MM.1S (cell line): ENCODE measurements at regions not wholly inside any gene's neighbourhood (a gene's known extent, or its start where the extent isn't known, plus 50 kb on each side); places are given as distances from the start of the nearest gene placed in this dataset.

Experiments used
- DNase-seq: peaks from one replicate; pipeline ENCODE4 v3.0.0-alpha.2; 2015
- H2AFZ ChIP-seq: fragments of 300-600 bp; sonication (generic); 2 replicates; pipeline ENCODE4 v1.6.0; 2016; ENCODE audit warnings: antibody characterized with exemption, low read length
- H3F3A ChIP-seq: fragments of 300-600 bp; sonication (generic); 2 replicates; pipeline ENCODE4 v1.6.1; 2016; ENCODE audit warnings: mild to moderate bottlenecking, antibody characterized with exemption, low read length, moderate library complexity, mixed read lengths; ENCODE audit not compliant: insufficient read depth
- H3K27ac ChIP-seq: fragments of 300-600 bp; sonication (generic); 2 replicates; pipeline ENCODE4 v1.5.1; 2016; ENCODE audit warnings: mild to moderate bottlenecking, low read length
- H3K27me3 ChIP-seq: fragments of 300-600 bp; sonication (generic); replicated peaks from 2 replicates; pipeline ENCODE4 v1.6.0; 2016; ENCODE audit warnings: low read length; ENCODE audit not compliant: insufficient read depth
- H3K36me3 ChIP-seq: fragments of 300-600 bp; sonication (generic); replicated peaks from 2 replicates; pipeline ENCODE4 v1.6.1; 2016; ENCODE audit warnings: mild to moderate bottlenecking, low read length, mixed read lengths; ENCODE audit not compliant: insufficient read depth
- H3K4me1 ChIP-seq: fragments of 300-600 bp; sonication (generic); 2 replicates; pipeline ENCODE4 v1.6.1; 2016; ENCODE audit warnings: low read length, mixed read lengths
- H3K4me2 ChIP-seq: fragments of 300-600 bp; sonication (generic); 2 replicates; pipeline ENCODE4 v1.6.0; 2016; ENCODE audit warnings: low read depth, low read length
- H3K4me3 ChIP-seq: fragments of 300-600 bp; sonication (generic); 2 replicates; pipeline ENCODE4 v1.5.1; 2016; ENCODE audit warnings: low read length, mixed read lengths
- H3K79me2 ChIP-seq: fragments of 300-600 bp; sonication (generic); 2 replicates; pipeline ENCODE4 v1.6.1; 2016; ENCODE audit warnings: mixed run types, low read length, mixed read lengths
- H3K9ac ChIP-seq: fragments of 300-600 bp; sonication (generic); 2 replicates; pipeline ENCODE4 v1.6.1; 2016; ENCODE audit warnings: low read length, mixed read lengths
- H3K9me2 ChIP-seq: fragments of 300-600 bp; sonication (generic); replicated peaks from 2 replicates; pipeline ENCODE4 v1.6.1; 2016; ENCODE audit warnings: mild to moderate bottlenecking, low read length, mixed read lengths; ENCODE audit not compliant: insufficient read depth
- H3K9me3 ChIP-seq: fragments of 300-600 bp; sonication (generic); replicated peaks from 2 replicates; pipeline ENCODE4 v1.6.1; 2016; ENCODE audit warnings: mild to moderate bottlenecking, low read length, mixed read lengths; ENCODE audit not compliant: insufficient read depth
- H4K20me1 ChIP-seq: fragments of 300-600 bp; sonication (generic); 2 replicates; pipeline ENCODE4 v1.6.1; 2016; ENCODE audit warnings: mild to moderate bottlenecking, low read length, moderate library complexity, mixed read lengths; ENCODE audit not compliant: insufficient read depth
- CTCF ChIP-seq: fragments of 300-600 bp; sonication (generic); IDR thresholded peaks from 2 replicates; pipeline ENCODE4 v1.5.1; 2016; ENCODE audit warnings: antibody characterized with exemption, low read length, mixed read lengths
- EZH2 ChIP-seq: fragments of 300-600 bp; sonication (generic); optimal IDR thresholded peaks from 2 replicates; pipeline ENCODE3; 2017; ENCODE audit warnings: low read depth, mild to moderate bottlenecking, antibody characterized with exemption, low read length, mixed read lengths
- EZH2phosphoT487 ChIP-seq: fragments of 300-600 bp; sonication (generic); IDR thresholded peaks from 2 replicates; pipeline ENCODE4 v1.6.1; 2018; ENCODE audit warnings: antibody characterized with exemption, low read length

DNA sequence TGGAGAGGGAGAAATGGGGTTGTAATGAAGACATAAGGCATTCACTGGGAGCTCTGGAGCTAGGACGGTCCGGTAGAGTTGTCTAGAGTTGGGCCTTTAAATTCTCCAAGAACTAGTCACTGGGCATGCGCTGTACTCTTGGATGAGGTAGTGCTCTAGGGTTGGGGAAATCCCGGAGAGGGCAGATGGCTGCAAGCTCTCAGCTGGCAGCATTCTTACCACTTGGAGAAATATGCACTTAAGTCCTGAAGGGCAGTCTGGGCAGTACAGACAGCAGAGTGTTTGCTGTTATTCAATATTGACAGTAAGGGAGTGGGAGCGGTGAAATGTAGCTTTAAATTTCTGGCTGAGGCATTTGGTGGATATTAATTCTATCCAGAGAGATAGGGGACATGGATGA lies 214.6 kb downstream of the RDH14 start:
- Histone ChIP-seq H3K4me2 (no peak overlapping the region), H3K9ac (no peak overlapping the region), H3K79me2 (no peaks in the 10 kb centered on the region), H3K4me1 (no peaks in the 10 kb centered on the region), H4K20me1 (no peaks in the 10 kb centered on the region), H3K27ac (no peak overlapping the region), H3K36me3 (no peaks in the 10 kb centered on the region), H3K4me3 (no peak overlapping the region), H3F3A (no peaks in the 10 kb centered on the region), H3K9me3 (no peaks in the 10 kb centered on the region), H3K27me3 (no peaks in the 10 kb centered on the region), H2AFZ (no peak overlapping the region), H3K9me2 (no peaks in the 10 kb centered on the region)
- DNase-seq = no peak
- TF ChIP-seq CTCF (no peak), EZH2phosphoT487 (no peak), EZH2 (no peak)

DNA sequence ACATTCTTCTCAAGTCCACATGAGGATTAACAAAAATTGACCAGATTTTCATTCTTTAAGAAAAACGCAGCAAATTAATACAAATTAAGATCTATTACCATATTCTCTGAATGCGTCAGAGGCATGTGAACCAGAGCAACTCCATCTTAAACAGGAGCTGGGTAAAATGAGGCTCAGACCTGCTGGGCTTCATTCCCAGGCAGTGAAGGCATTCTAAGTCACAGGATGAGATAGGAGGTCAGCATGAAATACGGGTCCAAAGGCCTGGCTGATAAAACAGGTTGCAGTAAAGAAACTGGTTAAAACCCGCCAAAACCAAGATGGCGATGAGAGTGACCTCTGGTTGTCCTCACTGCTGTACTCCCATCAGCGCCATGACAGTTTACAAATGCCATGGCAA lies 217.6 kb downstream of the RDH14 start:
- no peaks in the 10 kb centered on the region for H3K36me3 ChIP-seq
- no peaks in the 10 kb centered on the region for H3K4me1 ChIP-seq
- H3K79me2 ChIP-seq = no peaks in the 10 kb centered on the region
- no peak for DNase-seq
- H3K27me3 ChIP-seq = no peaks in the 10 kb centered on the region
- no peak overlapping the region for H3K4me3 ChIP-seq
- H3K9me2 ChIP-seq = no peaks in the 10 kb centered on the region
- no peak overlapping the region for H3K9ac ChIP-seq
- H3K4me2 ChIP-seq = no peak overlapping the region
- no peak overlapping the region for H3K27ac ChIP-seq
- no peaks in the 10 kb centered on the region for H3K9me3 ChIP-seq
- no peak for TF ChIP-seq CTCF
- no peak for TF ChIP-seq EZH2
- TF ChIP-seq EZH2phosphoT487 = no peak
- H3F3A ChIP-seq = no peaks in the 10 kb centered on the region
- H4K20me1 ChIP-seq = no peaks in the 10 kb centered on the region
- no peak overlapping the region for H2AFZ ChIP-seq

- Histone ChIP-seq H3K9ac (no peak overlapping the region), H4K20me1 (no peaks in the 10 kb centered on the region), H3K4me3 (no peak overlapping the region), H2AFZ (no peak overlapping the region), H3K36me3 (no peaks in the 10 kb centered on the region), H3K79me2 (no peaks in the 10 kb centered on the region), H3F3A (no peaks in the 10 kb centered on the region), H3K27ac (no peak overlapping the region), H3K4me2 (no peak overlapping the region), H3K4me1 (no peaks in the 10 kb centered on the region), H3K27me3 (no peaks in the 10 kb centered on the region), H3K9me3 (no peaks in the 10 kb centered on the region), H3K9me2 (no peaks in the 10 kb centered on the region)
- TF ChIP-seq EZH2 (no peak), EZH2phosphoT487 (no peak), CTCF (no peak)
- no peak for DNase-seq
Measured at GRCh38 chr2:18339326-18339725, 221.1 kb downstream of the RDH14 start.
